ENCODE measurements at regions not wholly inside any gene's neighbourhood (a gene's known extent, or its start where the extent isn't known, plus 50 kb on each side); places are given as distances from the start of the nearest gene placed in this dataset.

- TF ChIP-seq POLR2AphosphoS5 (IDR thresholded peaks at IDR 0.05; ENCODE audit: low read depth, low read length) = no peak
- no peak for TF ChIP-seq POLR2A (IDR thresholded peaks at IDR 0.05; ENCODE audit: low read depth, low read length)
- TF ChIP-seq POU2F2 (IDR thresholded peaks at IDR 0.05; ENCODE audit: low read depth, low read length) = no peak
- no peak for TF ChIP-seq SPI1 (IDR thresholded peaks at IDR 0.05; ENCODE audit: low read depth, low read length)
- no peak for TF ChIP-seq PAX5 (IDR thresholded peaks at IDR 0.05; ENCODE audit: insufficient read depth, low read length, severe bottlenecking)
- no peak for TF ChIP-seq TAF1 (IDR thresholded peaks at IDR 0.05; ENCODE audit: low read depth, low read length)
- no peak for DNase-seq (ENCODE audit: insufficient read length, low spot score)
- no peak for FAIRE-seq
Observed at GRCh38 chrX:7714351-7714750, 128.6 kb upstream of the VCX start.

- FAIRE-seq = no peak
- no peak for DNase-seq (ENCODE audit: insufficient read length, low spot score)
- no peak for TF ChIP-seq PAX5 (IDR thresholded peaks at IDR 0.05; ENCODE audit: insufficient read depth, low read length, severe bottlenecking)
- no peak for TF ChIP-seq POLR2A (IDR thresholded peaks at IDR 0.05; ENCODE audit: low read depth, low read length)
Observed at GRCh38 chrX:7711167-7711566, 131.8 kb upstream of the VCX start.

GRCh38 chrX:7709845-7710244 lies 133.1 kb upstream of the VCX start:
- no peak for DNase-seq (ENCODE audit: insufficient read length, low spot score)
- FAIRE-seq = no peak
- TF ChIP-seq POLR2AphosphoS5 (IDR thresholded peaks at IDR 0.05; ENCODE audit: low read depth, low read length) = no peak
- TF ChIP-seq PAX5 (IDR thresholded peaks at IDR 0.05; ENCODE audit: insufficient read depth, low read length, severe bottlenecking) = no peak
- TF ChIP-seq POLR2A (IDR thresholded peaks at IDR 0.05; ENCODE audit: low read depth, low read length) = no peak
- TF ChIP-seq TAF1 (IDR thresholded peaks at IDR 0.05; ENCODE audit: low read depth, low read length) = no peak

- TF ChIP-seq TAF1 (IDR thresholded peaks at IDR 0.05; ENCODE audit: low read depth, low read length) = no peak
- TF ChIP-seq SPI1 (IDR thresholded peaks at IDR 0.05; ENCODE audit: low read depth, low read length) = no peak
- no peak for TF ChIP-seq POLR2A (IDR thresholded peaks at IDR 0.05; ENCODE audit: low read depth, low read length)
- TF ChIP-seq POLR2AphosphoS5 (IDR thresholded peaks at IDR 0.05; ENCODE audit: low read depth, low read length) = no peak
- TF ChIP-seq PAX5 (IDR thresholded peaks at IDR 0.05; ENCODE audit: insufficient read depth, low read length, severe bottlenecking) = no peak
- no peak for TF ChIP-seq POU2F2 (IDR thresholded peaks at IDR 0.05; ENCODE audit: low read depth, low read length)
- DNase-seq (ENCODE audit: insufficient read length, low spot score) (no peak), FAIRE-seq (no peak)
Observed at GRCh38 chrX:7706032-7706431, 136.9 kb upstream of the VCX start.

- DNase-seq (ENCODE audit: insufficient read length, low spot score) (no peak), FAIRE-seq (no peak)
- TF ChIP-seq POLR2A (IDR thresholded peaks at IDR 0.05; ENCODE audit: low read depth, low read length) = no peak
- no peak for TF ChIP-seq PAX5 (IDR thresholded peaks at IDR 0.05; ENCODE audit: insufficient read depth, low read length, severe bottlenecking)
- no peak for TF ChIP-seq POU2F2 (IDR thresholded peaks at IDR 0.05; ENCODE audit: low read depth, low read length)
- TF ChIP-seq SPI1 (IDR thresholded peaks at IDR 0.05; ENCODE audit: low read depth, low read length) = no peak
- TF ChIP-seq TAF1 (IDR thresholded peaks at IDR 0.05; ENCODE audit: low read depth, low read length) = no peak
- TF ChIP-seq POLR2AphosphoS5 (IDR thresholded peaks at IDR 0.05; ENCODE audit: low read depth, low read length) = no peak
Observed at GRCh38 chrX:7704205-7704604, 138.8 kb upstream of the VCX start.

- no peak for FAIRE-seq
- no peak for DNase-seq (ENCODE audit: insufficient read length, low spot score)
- TF ChIP-seq PAX5 (IDR thresholded peaks at IDR 0.05; ENCODE audit: insufficient read depth, low read length, severe bottlenecking) = no peak
Observed at GRCh38 chrX:7698248-7698647, 144.7 kb upstream of the VCX start.

- no peak for TF ChIP-seq TAF1 (IDR thresholded peaks at IDR 0.05; ENCODE audit: low read depth, low read length)
- no peak for FAIRE-seq
- no peak for DNase-seq (ENCODE audit: insufficient read length, low spot score)
Observed at GRCh38 chrX:7690842-7691241, 152.1 kb upstream of the VCX start.

- DNase-seq (ENCODE audit: insufficient read length, low spot score) (no peak), FAIRE-seq (peak; percentile 9)
- TF ChIP-seq PAX5 (IDR thresholded peaks at IDR 0.05; ENCODE audit: insufficient read depth, low read length, severe bottlenecking) = no peak
- TF ChIP-seq POU2F2 (IDR thresholded peaks at IDR 0.05; ENCODE audit: low read depth, low read length) = no peak
- no peak for TF ChIP-seq POLR2AphosphoS5 (IDR thresholded peaks at IDR 0.05; ENCODE audit: low read depth, low read length)
- no peak for TF ChIP-seq SPI1 (IDR thresholded peaks at IDR 0.05; ENCODE audit: low read depth, low read length)
- TF ChIP-seq POLR2A (IDR thresholded peaks at IDR 0.05; ENCODE audit: low read depth, low read length) = no peak
- TF ChIP-seq TAF1 (IDR thresholded peaks at IDR 0.05; ENCODE audit: low read depth, low read length) = no peak
Observed at GRCh38 chrX:7689791-7690412, 153.1 kb upstream of the VCX start.

GRCh38 chrX:7680181-7680580 lies 162.8 kb upstream of the VCX start:
- DNase-seq (ENCODE audit: insufficient read length, low spot score) (no peak), FAIRE-seq (no peak)
- TF ChIP-seq POLR2A (IDR thresholded peaks at IDR 0.05; ENCODE audit: low read depth, low read length) (no peak), POLR2AphosphoS5 (IDR thresholded peaks at IDR 0.05; ENCODE audit: low read depth, low read length) (no peak), POU2F2 (IDR thresholded peaks at IDR 0.05; ENCODE audit: low read depth, low read length) (no peak), PAX5 (IDR thresholded peaks at IDR 0.05; ENCODE audit: insufficient read depth, low read length, severe bottlenecking) (no peak), SPI1 (IDR thresholded peaks at IDR 0.05; ENCODE audit: low read depth, low read length) (no peak), TAF1 (IDR thresholded peaks at IDR 0.05; ENCODE audit: low read depth, low read length) (no peak)

- FAIRE-seq (no peak), DNase-seq (ENCODE audit: insufficient read length, low spot score) (no peak)
- TF ChIP-seq POLR2AphosphoS5 (IDR thresholded peaks at IDR 0.05; ENCODE audit: low read depth, low read length) (no peak), TAF1 (IDR thresholded peaks at IDR 0.05; ENCODE audit: low read depth, low read length) (no peak), POU2F2 (IDR thresholded peaks at IDR 0.05; ENCODE audit: low read depth, low read length) (no peak), POLR2A (IDR thresholded peaks at IDR 0.05; ENCODE audit: low read depth, low read length) (no peak), SPI1 (IDR thresholded peaks at IDR 0.05; ENCODE audit: low read depth, low read length) (no peak), PAX5 (IDR thresholded peaks at IDR 0.05; ENCODE audit: insufficient read depth, low read length, severe bottlenecking) (no peak)
Observed at GRCh38 chrX:7654316-7654715, 188.7 kb upstream of the VCX start.

- no peak for TF ChIP-seq POLR2AphosphoS5 (IDR thresholded peaks at IDR 0.05; ENCODE audit: low read depth, low read length)
- TF ChIP-seq SPI1 (IDR thresholded peaks at IDR 0.05; ENCODE audit: low read depth, low read length) = no peak
- TF ChIP-seq POLR2A (IDR thresholded peaks at IDR 0.05; ENCODE audit: low read depth, low read length) = no peak
- TF ChIP-seq PAX5 (IDR thresholded peaks at IDR 0.05; ENCODE audit: insufficient read depth, low read length, severe bottlenecking) = no peak
- TF ChIP-seq POU2F2 (IDR thresholded peaks at IDR 0.05; ENCODE audit: low read depth, low read length) = no peak
- TF ChIP-seq TAF1 (IDR thresholded peaks at IDR 0.05; ENCODE audit: low read depth, low read length) = no peak
- FAIRE-seq = no peak
Observed at GRCh38 chrX:7647831-7648230, 195.1 kb upstream of the VCX start.

More at GRCh38 chrX:7647831-7648230, 195.1 kb upstream of the VCX start:
- DNase-seq (ENCODE audit: insufficient read length, low spot score) = no peak

Data from GM12891 (cell line).